Cardiac fibroblast (primary cell): ENCODE measurements at regions not wholly inside any gene's neighbourhood (a gene's known extent, or its start where the extent isn't known, plus 50 kb on each side); places are given as distances from the start of the nearest gene placed in this dataset.

Experiments
- DNase-seq, 2 donors: peaks; one replicate each; pipeline versions ENCODE4 v3.0.0 to v3.0.0-alpha.2; 2010; ENCODE audit warnings: low read depth in 2 of 2
- H3K4me3 ChIP-seq, 2 donors: replicated peaks in 1 of 2; 1 replicate in 1 of 2; 2 replicates in 1 of 2; pipeline ENCODE4 v1.5.1; 2011; ENCODE audit warnings: low read depth in 2 of 2, low read length in 2 of 2, mild to moderate bottlenecking in 2 of 2, moderate library complexity in 1 of 2
- CTCF ChIP-seq: IDR thresholded peaks from one replicate; pipeline ENCODE4 v1.5.1; 2011; ENCODE audit warnings: low read depth, mild to moderate bottlenecking, low read length, inconsistent platforms

GRCh38 chr18:8965398-8965797, 137.1 kb upstream of the NDUFV2 start:
- DNase-seq: no peak
- no peak for TF ChIP-seq CTCF

GRCh38 chr18:8966821-8967220, 135.7 kb upstream of the NDUFV2 start:
- no peak overlapping the region for H3K4me3 ChIP-seq
- no peak for DNase-seq
- TF ChIP-seq CTCF: no peak

More at GRCh38 chr18:8965398-8965797, 137.1 kb upstream of the NDUFV2 start:
- no peak overlapping the region for H3K4me3 ChIP-seq

GRCh38 chr18:8967573-8967972, 134.9 kb upstream of the NDUFV2 start:
- H3K4me3 ChIP-seq: no peak overlapping the region
- DNase-seq: no peak
- TF ChIP-seq CTCF: no peak

GRCh38 chr18:8969639-8970390, 132.7 kb upstream of the NDUFV2 start:
- H3K4me3 ChIP-seq: no peak overlapping the region
- TF ChIP-seq CTCF: no peak
- peak in 1 of 2 donors; percentile 29 for DNase-seq

GRCh38 chr18:8970843-8971242, 131.7 kb upstream of the NDUFV2 start:
- H3K4me3 ChIP-seq: no peak overlapping the region
- no peak for TF ChIP-seq CTCF
- no peak for DNase-seq

- no peak for TF ChIP-seq CTCF
- H3K4me3 ChIP-seq: no peak overlapping the region
- DNase-seq: no peak
Observed at GRCh38 chr18:8972116-8972515, 130.4 kb upstream of the NDUFV2 start.

GRCh38 chr18:8974279-8974678, 128.2 kb upstream of the NDUFV2 start:
- no peak for DNase-seq
- no peak for TF ChIP-seq CTCF
- H3K4me3 ChIP-seq: no peak overlapping the region
